Progenitor cell of endocrine pancreas (in vitro differentiated cells): ENCODE measurements at regions not wholly inside any gene's neighbourhood (a gene's known extent, or its start where the extent isn't known, plus 50 kb on each side); places are given as distances from the start of the nearest gene placed in this dataset.
A peak's percentile ranks its signal among the peaks of the same experiment; 100 is the strongest.

Experiments used
- DNase-seq: peaks from one replicate; pipeline ENCODE4 v3.0.0; 2021; ENCODE audit warnings: low spot score; ENCODE audit not compliant: unreplicated experiment
- H3K27ac Mint-ChIP-seq: 2 replicates; pipeline ENCODE4 v1.8.0; 2021; ENCODE audit warnings: mild to moderate bottlenecking, moderate library complexity, mixed read lengths
- H3K27me3 Mint-ChIP-seq: 2 replicates; pipeline ENCODE4 v1.8.0; 2021; ENCODE audit warnings: mixed read lengths
- H3K36me3 Mint-ChIP-seq: 2 replicates; pipeline ENCODE4 v1.8.0; 2022; ENCODE audit warnings: mixed read lengths; ENCODE audit not compliant: insufficient read depth
- H3K4me1 Mint-ChIP-seq: 2 replicates; pipeline ENCODE4 v1.8.0; 2021; ENCODE audit warnings: low read depth, mixed read lengths
- H3K4me3 Mint-ChIP-seq: 2 replicates; pipeline ENCODE4 v1.8.0; 2021; ENCODE audit warnings: low read depth, mild to moderate bottlenecking, moderate library complexity, mixed read lengths
- H3K9me3 Mint-ChIP-seq: 2 replicates; pipeline ENCODE4 v1.8.0; 2021; ENCODE audit warnings: low read depth, mixed read lengths
- CTCF ChIP-seq: fragments of 200-600 bp; sonication (generic); IDR thresholded peaks from one replicate; pipeline ENCODE4 v1.5.0; 2021; ENCODE audit warnings: antibody characterized with exemption, mild to moderate bottlenecking; ENCODE audit not compliant: unreplicated experiment

- DNase-seq = peak; percentile 21
- Mint-ChIP-seq H3K27me3 (peaks cover 20% of the 10 kb centered on the region), H3K4me1 (peaks cover 8% of the 10 kb centered on the region), H3K27ac (no peak overlapping the region), H3K36me3 (no peaks in the 10 kb centered on the region), H3K4me3 (no peak overlapping the region), H3K9me3 (no peaks in the 10 kb centered on the region)
- TF ChIP-seq CTCF = no peak
Observed at GRCh38 chr5:88144219-88145001, 124.2 kb downstream of the TMEM161B start.

GRCh38 chr5:88143693-88144218, 124.9 kb downstream of the TMEM161B start:
- Mint-ChIP-seq H3K4me1 (peaks cover 8% of the 10 kb centered on the region), H3K27ac (no peak overlapping the region), H3K4me3 (no peak overlapping the region), H3K36me3 (no peaks in the 10 kb centered on the region), H3K9me3 (no peaks in the 10 kb centered on the region), H3K27me3 (peaks cover 21% of the 10 kb centered on the region)
- DNase-seq = no peak
- TF ChIP-seq CTCF = no peak

GRCh38 chr5:88142886-88143692, 125.6 kb downstream of the TMEM161B start:
- H3K36me3 Mint-ChIP-seq = no peaks in the 10 kb centered on the region
- H3K4me3 Mint-ChIP-seq = no peak overlapping the region
- DNase-seq = no peak
- no peak for TF ChIP-seq CTCF
- peaks cover 18% of the 10 kb centered on the region for H3K27me3 Mint-ChIP-seq
- peaks cover 8% of the 10 kb centered on the region for H3K4me1 Mint-ChIP-seq
- peak overlapping the region; percentile 59 for H3K27ac Mint-ChIP-seq
- H3K9me3 Mint-ChIP-seq = no peaks in the 10 kb centered on the region

- Mint-ChIP-seq H3K4me1 (peaks cover 9% of the 10 kb centered on the region), H3K4me3 (no peak overlapping the region), H3K9me3 (no peaks in the 10 kb centered on the region), H3K36me3 (no peaks in the 10 kb centered on the region), H3K27me3 (peaks cover 13% of the 10 kb centered on the region), H3K27ac (no peak overlapping the region)
- TF ChIP-seq CTCF = no peak
- DNase-seq = no peak
Observed at GRCh38 chr5:88142636-88142885, 126.1 kb downstream of the TMEM161B start.

GRCh38 chr5:88140856-88141752, 127.5 kb downstream of the TMEM161B start:
- Mint-ChIP-seq H3K36me3 (no peaks in the 10 kb centered on the region), H3K4me3 (no peak overlapping the region), H3K4me1 (peaks cover 10% of the 10 kb centered on the region), H3K9me3 (no peaks in the 10 kb centered on the region), H3K27me3 (peaks cover 9% of the 10 kb centered on the region), H3K27ac (no peak overlapping the region)
- peak; percentile 83 for TF ChIP-seq CTCF
- peak; percentile 95 for DNase-seq
